Memory B cell (primary cell): ENCODE measurements at regions not wholly inside any gene's neighbourhood (a gene's known extent, or its start where the extent isn't known, plus 50 kb on each side); places are given as distances from the start of the nearest gene placed in this dataset.

Source experiments
- ATAC-seq: fragments of 150-1000 bp; cut with Tn5 transposase; 2 replicates; pipeline ENCODE4 v1.10.0; 2021; ENCODE audit warnings: low read depth, mild to moderate bottlenecking, moderate library complexity
- DNase-seq, 2 donors: peaks; one replicate each; pipeline ENCODE4 v3.0.0; 2022; ENCODE audit warnings: low spot score in 2 of 2
- H3K27ac Mint-ChIP-seq: one replicate; pipeline ENCODE4 v1.8.0; 2022; ENCODE audit warnings: mild to moderate bottlenecking, moderate library complexity, mixed read lengths
- H3K27me3 Mint-ChIP-seq: one replicate; pipeline ENCODE4 v1.8.0; 2022; ENCODE audit warnings: mixed read lengths
- H3K36me3 Mint-ChIP-seq: one replicate; pipeline ENCODE4 v1.8.0; 2022; ENCODE audit warnings: mild to moderate bottlenecking, mixed read lengths
- H3K4me1 Mint-ChIP-seq: one replicate; pipeline ENCODE4 v1.8.0; 2022; ENCODE audit warnings: mixed read lengths
- H3K4me3 Mint-ChIP-seq: one replicate; pipeline ENCODE4 v1.8.0; 2022; ENCODE audit warnings: mild to moderate bottlenecking, moderate library complexity, mixed read lengths
- H3K9me3 Mint-ChIP-seq: one replicate; pipeline ENCODE4 v1.8.0; 2022; ENCODE audit warnings: mixed read lengths

GRCh38 chr15:100784493-100785180, 95.0 kb upstream of the ALDH1A3 start:
- no peak overlapping the region for H3K4me3 Mint-ChIP-seq
- H3K27me3 Mint-ChIP-seq: peaks cover 5% of the 10 kb centered on the region
- H3K36me3 Mint-ChIP-seq: no peaks in the 10 kb centered on the region
- H3K4me1 Mint-ChIP-seq: no peaks in the 10 kb centered on the region
- H3K9me3 Mint-ChIP-seq: no peaks in the 10 kb centered on the region
- no peak for DNase-seq
- ATAC-seq: no peak
- H3K27ac Mint-ChIP-seq: no peak overlapping the region

- ATAC-seq (no peak), DNase-seq (no peak)
- Mint-ChIP-seq H3K4me3 (no peak overlapping the region), H3K27ac (no peak overlapping the region), H3K27me3 (peaks cover 5% of the 10 kb centered on the region), H3K36me3 (no peaks in the 10 kb centered on the region), H3K9me3 (no peaks in the 10 kb centered on the region), H3K4me1 (no peaks in the 10 kb centered on the region)
Observed at GRCh38 chr15:100785181-100786138, 94.2 kb upstream of the ALDH1A3 start.

GRCh38 chr15:100786139-100786531, 93.5 kb upstream of the ALDH1A3 start:
- ATAC-seq (no peak), DNase-seq (no peak)
- Mint-ChIP-seq H3K9me3 (peaks cover 2% of the 10 kb centered on the region), H3K27me3 (peaks cover 7% of the 10 kb centered on the region), H3K36me3 (no peaks in the 10 kb centered on the region), H3K27ac (no peak overlapping the region), H3K4me3 (no peak overlapping the region), H3K4me1 (no peaks in the 10 kb centered on the region)

- Mint-ChIP-seq H3K4me1 (no peaks in the 10 kb centered on the region), H3K4me3 (no peak overlapping the region), H3K27ac (no peak overlapping the region), H3K36me3 (no peaks in the 10 kb centered on the region), H3K27me3 (peaks cover 7% of the 10 kb centered on the region), H3K9me3 (peaks cover 2% of the 10 kb centered on the region)
- DNase-seq: no peak
- ATAC-seq: no peak
Observed at GRCh38 chr15:100786901-100787566, 92.6 kb upstream of the ALDH1A3 start.

- no peak overlapping the region for H3K4me3 Mint-ChIP-seq
- H3K9me3 Mint-ChIP-seq: peaks cover 4% of the 10 kb centered on the region
- H3K4me1 Mint-ChIP-seq: no peaks in the 10 kb centered on the region
- peaks cover 8% of the 10 kb centered on the region for H3K27me3 Mint-ChIP-seq
- no peak overlapping the region for H3K27ac Mint-ChIP-seq
- no peaks in the 10 kb centered on the region for H3K36me3 Mint-ChIP-seq
- no peak for DNase-seq
- ATAC-seq: no peak
Observed at GRCh38 chr15:100787567-100788417, 91.8 kb upstream of the ALDH1A3 start.

- Mint-ChIP-seq H3K36me3 (no peaks in the 10 kb centered on the region), H3K4me1 (no peaks in the 10 kb centered on the region), H3K9me3 (peaks cover 4% of the 10 kb centered on the region), H3K4me3 (no peak overlapping the region), H3K27ac (no peak overlapping the region), H3K27me3 (peaks cover 8% of the 10 kb centered on the region)
- DNase-seq (no peak), ATAC-seq (no peak)
Observed at GRCh38 chr15:100788418-100789105, 91.1 kb upstream of the ALDH1A3 start.

GRCh38 chr15:100790786-100791265, 88.8 kb upstream of the ALDH1A3 start:
- peaks cover 11% of the 10 kb centered on the region for H3K27me3 Mint-ChIP-seq
- H3K27ac Mint-ChIP-seq: no peak overlapping the region
- H3K4me3 Mint-ChIP-seq: no peak overlapping the region
- ATAC-seq (no peak), DNase-seq (no peak)
- peaks cover 5% of the 10 kb centered on the region for H3K9me3 Mint-ChIP-seq
- no peaks in the 10 kb centered on the region for H3K36me3 Mint-ChIP-seq
- H3K4me1 Mint-ChIP-seq: no peaks in the 10 kb centered on the region

- Mint-ChIP-seq H3K9me3 (peaks cover 8% of the 10 kb centered on the region), H3K27me3 (peaks cover 10% of the 10 kb centered on the region)
- ATAC-seq: no peak
Observed at GRCh38 chr15:100794008-100794407, 85.6 kb upstream of the ALDH1A3 start.

GRCh38 chr15:100801256-100801900, 78.3 kb upstream of the ALDH1A3 start:
- Mint-ChIP-seq H3K36me3 (peaks cover 4% of the 10 kb centered on the region), H3K27ac (no peak overlapping the region), H3K4me3 (no peak overlapping the region), H3K9me3 (peaks cover 7% of the 10 kb centered on the region), H3K4me1 (no peaks in the 10 kb centered on the region), H3K27me3 (peaks cover 6% of the 10 kb centered on the region)
- DNase-seq: no peak
- ATAC-seq: no peak

More at GRCh38 chr15:100794008-100794407, 85.6 kb upstream of the ALDH1A3 start:
- H3K4me1 Mint-ChIP-seq: no peaks in the 10 kb centered on the region
- DNase-seq: no peak
- no peak overlapping the region for H3K4me3 Mint-ChIP-seq
- H3K36me3 Mint-ChIP-seq: no peaks in the 10 kb centered on the region
- no peak overlapping the region for H3K27ac Mint-ChIP-seq

GRCh38 chr15:100802421-100803170, 77.0 kb upstream of the ALDH1A3 start:
- DNase-seq: no peak
- H3K27ac Mint-ChIP-seq: no peak overlapping the region
- peaks cover 6% of the 10 kb centered on the region for H3K27me3 Mint-ChIP-seq
- peaks cover 5% of the 10 kb centered on the region for H3K36me3 Mint-ChIP-seq
- no peak for ATAC-seq
- H3K9me3 Mint-ChIP-seq: peaks cover 8% of the 10 kb centered on the region
- no peak overlapping the region for H3K4me3 Mint-ChIP-seq
- no peaks in the 10 kb centered on the region for H3K4me1 Mint-ChIP-seq

- Mint-ChIP-seq H3K4me1 (no peaks in the 10 kb centered on the region), H3K4me3 (no peak overlapping the region), H3K9me3 (peaks cover 8% of the 10 kb centered on the region), H3K27me3 (peaks cover 6% of the 10 kb centered on the region), H3K36me3 (peaks cover 5% of the 10 kb centered on the region), H3K27ac (no peak overlapping the region)
- DNase-seq: no peak
- no peak for ATAC-seq
Observed at GRCh38 chr15:100803171-100803440, 76.5 kb upstream of the ALDH1A3 start.

GRCh38 chr15:100806157-100806556, 73.5 kb upstream of the ALDH1A3 start:
- no peak for DNase-seq
- Mint-ChIP-seq H3K9me3 (peaks cover 6% of the 10 kb centered on the region), H3K4me1 (no peaks in the 10 kb centered on the region), H3K27ac (no peak overlapping the region), H3K27me3 (peaks cover 2% of the 10 kb centered on the region), H3K4me3 (no peak overlapping the region), H3K36me3 (peaks cover 2% of the 10 kb centered on the region)
- ATAC-seq: no peak
